ENCODE measurements at regions not wholly inside any gene's neighbourhood (a gene's known extent, or its start where the extent isn't known, plus 50 kb on each side); places are given as distances from the start of the nearest gene placed in this dataset.

DNA sequence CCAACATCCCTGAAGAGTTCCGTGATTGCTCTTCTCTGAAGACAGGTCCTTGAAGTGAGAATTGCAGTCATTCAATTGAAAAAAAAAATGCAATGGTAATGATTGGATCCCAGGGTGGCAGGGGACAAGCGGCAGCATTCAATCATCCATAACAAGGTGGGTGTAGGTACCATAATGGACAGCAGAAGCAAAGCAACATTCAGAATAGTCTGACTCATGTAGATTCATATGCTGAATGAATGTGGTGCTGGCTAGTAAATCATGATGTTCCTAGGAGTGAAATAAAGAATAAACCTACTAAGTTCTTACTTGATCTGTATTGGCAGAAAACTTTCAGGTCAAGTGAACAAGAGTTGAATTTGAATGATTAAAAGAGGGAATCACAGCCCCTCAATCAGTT lies 319.6 kb downstream of the GPATCH2 start:
- Histone ChIP-seq H3K4me1 (ENCODE audit: insufficient read depth, low read length) (no peaks in the 10 kb centered on the region), H3K9ac (ENCODE audit: low read length) (no peak overlapping the region), H3K9me3 (ENCODE audit: low read length) (no peaks in the 10 kb centered on the region), H3K4me3 (ENCODE audit: low read depth in 1 of 2, low read length in 2 of 2) (no peak overlapping the region), H3K27ac (ENCODE audit: low read depth, low read length) (no peak overlapping the region), H3K27me3 (ENCODE audit: control insufficient read depth in 1 of 2, insufficient read depth in 2 of 2, low read length in 2 of 2) (no peaks in the 10 kb centered on the region), H3K36me3 (ENCODE audit: insufficient read depth, low read length) (no peaks in the 10 kb centered on the region)

- no peaks in the 10 kb centered on the region for H3K36me3 ChIP-seq (ENCODE audit: insufficient read depth, low read length)
- no peak overlapping the region for H3K9ac ChIP-seq (ENCODE audit: low read length)
- H3K27ac ChIP-seq (ENCODE audit: low read depth, low read length): no peak overlapping the region
- H3K4me1 ChIP-seq (ENCODE audit: insufficient read depth, low read length): no peaks in the 10 kb centered on the region
- no peaks in the 10 kb centered on the region for H3K27me3 ChIP-seq (ENCODE audit: control insufficient read depth in 1 of 2, insufficient read depth in 2 of 2, low read length in 2 of 2)
- H3K9me3 ChIP-seq (ENCODE audit: low read length): no peaks in the 10 kb centered on the region
- H3K4me3 ChIP-seq (ENCODE audit: low read depth in 1 of 2, low read length in 2 of 2): no peak overlapping the region
These were observed 349.6 kb downstream of the GPATCH2 start for GRCh38 chr1:217281332-217281731.

DNA sequence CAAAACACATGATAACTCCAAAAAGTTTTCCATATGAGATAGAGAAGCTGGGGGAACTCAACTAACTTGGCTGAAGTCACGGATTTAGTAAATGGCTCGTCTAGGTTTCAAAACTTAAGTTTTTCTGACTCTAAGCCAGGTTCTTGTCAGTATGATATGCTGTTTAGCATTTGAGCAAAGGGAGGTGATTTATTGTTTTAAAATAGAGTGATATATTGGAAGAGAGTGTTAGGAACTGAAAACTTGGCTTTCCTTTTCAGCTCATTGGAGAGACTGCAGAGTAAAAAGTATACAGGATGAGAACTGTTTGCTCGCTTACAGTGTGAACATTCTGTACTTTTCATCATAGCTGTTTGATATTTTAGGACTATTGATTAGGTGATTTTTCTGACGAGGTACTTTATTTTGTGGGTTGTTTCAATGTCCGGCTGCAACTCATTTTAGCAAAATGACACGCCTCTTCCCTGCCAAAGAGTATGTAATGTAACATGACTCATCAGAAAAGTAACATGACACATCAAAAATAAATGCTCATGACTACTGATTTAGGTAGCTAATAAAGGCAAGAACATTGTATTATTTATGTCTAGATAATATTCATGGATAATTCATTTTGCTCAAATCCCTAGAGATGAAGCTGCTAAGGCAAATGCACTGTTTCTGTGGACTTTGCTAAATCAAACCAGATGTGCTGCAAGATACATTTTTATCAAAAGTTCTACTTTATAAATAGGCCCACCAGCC lies 355.1 kb downstream of the GPATCH2 start:
- H3K9me3 ChIP-seq (ENCODE audit: low read length): no peaks in the 10 kb centered on the region
- H3K36me3 ChIP-seq (ENCODE audit: insufficient read depth, low read length): no peaks in the 10 kb centered on the region
- H3K27ac ChIP-seq (ENCODE audit: low read depth, low read length): no peak overlapping the region
- H3K27me3 ChIP-seq (ENCODE audit: control insufficient read depth in 1 of 2, insufficient read depth in 2 of 2, low read length in 2 of 2): no peaks in the 10 kb centered on the region
- H3K4me1 ChIP-seq (ENCODE audit: insufficient read depth, low read length): no peaks in the 10 kb centered on the region
- H3K4me3 ChIP-seq (ENCODE audit: low read depth in 1 of 2, low read length in 2 of 2): no peak overlapping the region
- H3K9ac ChIP-seq (ENCODE audit: low read length): no peak overlapping the region

DNA sequence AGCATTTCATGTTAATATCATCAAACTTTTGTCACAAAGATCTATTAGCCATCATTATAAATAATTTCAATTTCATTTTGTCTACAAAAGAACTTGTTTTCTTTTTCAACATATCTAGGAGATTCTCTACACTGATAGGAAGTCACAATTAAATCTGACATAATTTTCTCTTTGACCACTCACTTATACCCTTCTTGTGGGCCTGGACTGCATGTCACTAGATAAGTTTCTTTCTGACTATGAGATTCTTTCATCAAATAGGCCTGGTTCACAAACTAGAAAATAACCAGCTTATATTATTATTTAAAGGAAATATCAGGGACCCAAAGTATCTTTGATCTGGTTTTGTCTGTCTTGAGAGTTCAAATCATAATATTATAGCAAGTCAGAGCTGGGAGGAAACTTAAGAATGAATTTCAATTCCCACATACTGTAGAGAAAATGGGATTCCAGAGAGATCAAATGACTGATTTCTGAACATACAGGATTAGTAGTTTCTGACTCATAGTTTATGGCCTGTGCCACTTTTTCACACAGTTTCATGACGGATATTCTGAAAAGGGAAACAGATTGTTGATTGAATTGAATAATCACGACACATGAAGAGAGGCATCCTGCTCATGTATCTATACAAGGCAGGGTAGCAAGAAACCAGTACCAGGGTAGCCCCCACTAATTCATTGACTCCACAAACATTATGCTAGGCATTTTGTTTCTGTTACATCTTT lies 355.8 kb downstream of the GPATCH2 start:
- Histone ChIP-seq H3K4me3 (ENCODE audit: low read depth in 1 of 2, low read length in 2 of 2) (no peak overlapping the region), H3K9me3 (ENCODE audit: low read length) (no peaks in the 10 kb centered on the region), H3K27ac (ENCODE audit: low read depth, low read length) (no peak overlapping the region), H3K36me3 (ENCODE audit: insufficient read depth, low read length) (no peaks in the 10 kb centered on the region), H3K9ac (ENCODE audit: low read length) (no peak overlapping the region), H3K27me3 (ENCODE audit: control insufficient read depth in 1 of 2, insufficient read depth in 2 of 2, low read length in 2 of 2) (no peaks in the 10 kb centered on the region), H3K4me1 (ENCODE audit: insufficient read depth, low read length) (no peaks in the 10 kb centered on the region)

DNA sequence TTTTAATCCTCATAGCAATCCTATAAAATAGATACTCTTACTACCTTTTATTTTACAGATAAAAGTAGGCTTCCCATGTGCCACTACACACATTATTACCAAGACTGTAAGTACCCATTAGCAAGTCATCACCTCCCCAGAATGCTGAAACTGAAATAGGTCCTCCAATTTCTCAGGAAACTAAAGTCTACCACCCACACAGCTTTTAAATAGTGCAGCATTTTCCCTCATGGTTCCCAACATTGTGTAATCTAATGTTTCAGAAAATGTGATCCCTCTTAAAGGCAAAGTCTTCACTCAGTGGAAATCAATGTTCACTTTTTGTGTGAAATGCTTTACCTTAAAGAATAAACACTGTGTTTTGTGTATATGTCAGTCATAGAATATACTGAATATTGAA lies 356.5 kb downstream of the GPATCH2 start:
- H3K4me1 ChIP-seq (ENCODE audit: insufficient read depth, low read length): no peaks in the 10 kb centered on the region
- H3K27me3 ChIP-seq (ENCODE audit: control insufficient read depth in 1 of 2, insufficient read depth in 2 of 2, low read length in 2 of 2): no peaks in the 10 kb centered on the region
- no peaks in the 10 kb centered on the region for H3K36me3 ChIP-seq (ENCODE audit: insufficient read depth, low read length)
- H3K27ac ChIP-seq (ENCODE audit: low read depth, low read length): no peak overlapping the region
- no peak overlapping the region for H3K9ac ChIP-seq (ENCODE audit: low read length)
- no peaks in the 10 kb centered on the region for H3K9me3 ChIP-seq (ENCODE audit: low read length)
- H3K4me3 ChIP-seq (ENCODE audit: low read depth in 1 of 2, low read length in 2 of 2): no peak overlapping the region

DNA sequence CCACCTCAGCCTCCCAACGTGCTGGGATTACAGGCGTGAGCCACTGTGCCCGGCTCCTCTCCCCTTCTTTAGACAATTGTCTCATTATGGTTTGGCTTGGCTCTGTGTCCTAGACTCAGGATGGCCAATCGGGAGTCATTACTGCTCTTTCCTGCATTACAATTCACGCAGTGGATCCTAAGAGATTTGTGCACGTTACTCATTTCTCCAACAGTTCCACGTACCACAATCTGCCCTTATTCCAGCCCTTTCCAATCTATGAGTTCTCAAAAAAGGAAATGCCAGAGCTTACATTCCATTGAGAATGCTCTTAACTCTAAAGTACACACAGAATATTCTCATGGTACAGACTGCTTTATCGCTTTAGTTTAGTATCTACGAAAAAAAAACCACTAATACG lies 357.0 kb downstream of the GPATCH2 start:
- Histone ChIP-seq H3K9me3 (ENCODE audit: low read length) (no peaks in the 10 kb centered on the region), H3K27me3 (ENCODE audit: control insufficient read depth in 1 of 2, insufficient read depth in 2 of 2, low read length in 2 of 2) (no peaks in the 10 kb centered on the region), H3K9ac (ENCODE audit: low read length) (no peak overlapping the region), H3K27ac (ENCODE audit: low read depth, low read length) (no peak overlapping the region), H3K4me3 (ENCODE audit: low read depth in 1 of 2, low read length in 2 of 2) (no peak overlapping the region), H3K36me3 (ENCODE audit: insufficient read depth, low read length) (no peaks in the 10 kb centered on the region), H3K4me1 (ENCODE audit: insufficient read depth, low read length) (no peaks in the 10 kb centered on the region)

DNA sequence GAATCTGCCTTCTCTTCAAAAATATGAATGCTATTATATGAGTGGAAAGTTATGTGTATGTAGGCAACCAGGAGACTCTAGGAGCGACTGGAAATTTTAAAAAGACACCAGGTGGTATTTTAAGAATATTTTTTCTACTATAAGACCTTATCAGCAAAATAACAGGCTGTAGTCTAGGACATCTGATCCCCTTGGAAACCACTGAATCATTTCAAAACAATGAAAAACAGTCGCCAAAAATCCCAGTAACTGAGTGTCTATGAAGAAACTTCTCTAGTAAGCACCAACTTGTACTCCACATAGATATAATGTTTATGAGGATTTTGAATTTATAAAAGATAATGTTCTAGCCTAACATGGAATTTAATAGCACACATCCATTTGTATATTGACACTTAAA lies 358.5 kb downstream of the GPATCH2 start:
- Histone ChIP-seq H3K4me1 (ENCODE audit: insufficient read depth, low read length) (no peaks in the 10 kb centered on the region), H3K36me3 (ENCODE audit: insufficient read depth, low read length) (no peaks in the 10 kb centered on the region), H3K27me3 (ENCODE audit: control insufficient read depth in 1 of 2, insufficient read depth in 2 of 2, low read length in 2 of 2) (no peaks in the 10 kb centered on the region), H3K9ac (ENCODE audit: low read length) (no peak overlapping the region), H3K9me3 (ENCODE audit: low read length) (no peaks in the 10 kb centered on the region), H3K4me3 (ENCODE audit: low read depth in 1 of 2, low read length in 2 of 2) (no peak overlapping the region), H3K27ac (ENCODE audit: low read depth, low read length) (no peak overlapping the region)

GRCh38 chr1:217270101-217270500 lies 360.8 kb downstream of the GPATCH2 start:
- no peaks in the 10 kb centered on the region for H3K27me3 ChIP-seq (ENCODE audit: control insufficient read depth in 1 of 2, insufficient read depth in 2 of 2, low read length in 2 of 2)
- no peak overlapping the region for H3K9ac ChIP-seq (ENCODE audit: low read length)
- no peaks in the 10 kb centered on the region for H3K36me3 ChIP-seq (ENCODE audit: insufficient read depth, low read length)
- no peak overlapping the region for H3K27ac ChIP-seq (ENCODE audit: low read depth, low read length)
- no peaks in the 10 kb centered on the region for H3K9me3 ChIP-seq (ENCODE audit: low read length)
- H3K4me3 ChIP-seq (ENCODE audit: low read depth in 1 of 2, low read length in 2 of 2): no peak overlapping the region
- H3K4me1 ChIP-seq (ENCODE audit: insufficient read depth, low read length): no peaks in the 10 kb centered on the region

DNA sequence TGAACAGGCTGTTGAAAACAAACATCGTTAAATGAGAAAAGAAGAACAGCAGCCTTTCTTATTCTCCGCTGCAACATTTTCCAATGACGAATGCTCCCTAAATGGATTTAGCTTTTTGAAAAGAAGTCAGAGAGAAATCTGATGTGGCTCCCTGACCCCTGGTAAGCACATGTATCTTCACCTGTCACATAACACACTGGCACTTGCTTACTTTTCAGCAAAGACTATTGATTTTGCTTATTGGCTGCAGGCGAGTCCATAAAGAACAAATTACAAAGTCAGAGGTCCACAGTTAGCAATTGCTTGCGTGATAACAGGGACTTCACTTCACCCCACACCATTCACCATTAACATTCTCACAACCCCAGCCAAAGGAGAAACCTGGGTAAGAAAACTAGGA lies 362.8 kb downstream of the GPATCH2 start:
- Histone ChIP-seq H3K27me3 (ENCODE audit: control insufficient read depth in 1 of 2, insufficient read depth in 2 of 2, low read length in 2 of 2) (no peaks in the 10 kb centered on the region), H3K36me3 (ENCODE audit: insufficient read depth, low read length) (no peaks in the 10 kb centered on the region), H3K4me3 (ENCODE audit: low read depth in 1 of 2, low read length in 2 of 2) (no peak overlapping the region), H3K9me3 (ENCODE audit: low read length) (no peaks in the 10 kb centered on the region), H3K27ac (ENCODE audit: low read depth, low read length) (no peak overlapping the region), H3K9ac (ENCODE audit: low read length) (no peak overlapping the region), H3K4me1 (ENCODE audit: insufficient read depth, low read length) (no peaks in the 10 kb centered on the region)

GRCh38 chr1:217261636-217262035 lies 369.3 kb downstream of the GPATCH2 start:
- Histone ChIP-seq H3K36me3 (ENCODE audit: insufficient read depth, low read length) (no peaks in the 10 kb centered on the region), H3K4me3 (ENCODE audit: low read depth in 1 of 2, low read length in 2 of 2) (no peak overlapping the region), H3K27me3 (ENCODE audit: control insufficient read depth in 1 of 2, insufficient read depth in 2 of 2, low read length in 2 of 2) (no peaks in the 10 kb centered on the region), H3K27ac (ENCODE audit: low read depth, low read length) (no peak overlapping the region), H3K4me1 (ENCODE audit: insufficient read depth, low read length) (no peaks in the 10 kb centered on the region), H3K9me3 (ENCODE audit: low read length) (no peaks in the 10 kb centered on the region), H3K9ac (ENCODE audit: low read length) (no peak overlapping the region)

DNA sequence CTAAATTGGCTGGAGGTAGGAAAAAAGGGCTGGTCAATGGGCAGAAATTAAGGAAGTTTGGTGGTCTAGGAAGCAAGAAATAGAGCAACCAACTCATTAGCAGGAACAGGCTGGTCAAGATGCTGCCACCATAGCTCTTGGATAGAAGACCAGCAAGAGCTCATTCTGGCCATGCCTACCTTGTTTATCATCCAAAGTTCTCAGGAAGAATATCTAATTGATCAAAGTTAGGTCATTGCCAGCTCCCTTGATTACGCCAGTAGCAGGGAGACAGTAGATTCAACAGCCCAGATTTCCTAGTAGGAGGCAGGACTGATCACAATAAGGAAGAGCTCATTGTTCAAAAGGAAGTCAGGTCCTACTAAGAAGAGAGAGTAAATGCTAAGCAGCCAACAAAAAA lies 370.2 kb downstream of the GPATCH2 start:
- Histone ChIP-seq H3K4me3 (ENCODE audit: low read depth in 1 of 2, low read length in 2 of 2) (no peak overlapping the region), H3K4me1 (ENCODE audit: insufficient read depth, low read length) (no peaks in the 10 kb centered on the region), H3K27ac (ENCODE audit: low read depth, low read length) (no peak overlapping the region), H3K9me3 (ENCODE audit: low read length) (no peaks in the 10 kb centered on the region), H3K9ac (ENCODE audit: low read length) (no peak overlapping the region), H3K27me3 (ENCODE audit: control insufficient read depth in 1 of 2, insufficient read depth in 2 of 2, low read length in 2 of 2) (no peaks in the 10 kb centered on the region), H3K36me3 (ENCODE audit: insufficient read depth, low read length) (no peaks in the 10 kb centered on the region)

DNA sequence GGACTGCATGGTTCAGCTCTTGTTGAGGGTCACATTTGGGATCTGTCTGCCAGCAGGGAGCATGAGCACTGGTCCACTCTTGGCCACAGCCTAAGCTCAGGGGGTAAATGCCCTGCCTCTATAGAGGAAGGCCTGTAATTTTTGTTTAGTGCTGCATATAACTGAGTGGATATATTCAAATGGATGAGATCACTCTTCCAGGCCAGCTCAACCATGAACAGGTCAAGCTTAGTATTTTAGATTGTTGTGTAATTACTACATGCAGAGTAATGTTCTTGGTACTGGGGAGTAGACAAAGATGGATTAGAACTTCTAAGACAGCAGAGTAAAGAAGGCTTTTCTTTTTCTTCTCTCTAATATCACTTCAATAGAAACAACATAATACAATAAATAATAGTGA lies 376.9 kb downstream of the GPATCH2 start:
- H3K27ac ChIP-seq (ENCODE audit: low read depth, low read length): no peak overlapping the region
- no peaks in the 10 kb centered on the region for H3K36me3 ChIP-seq (ENCODE audit: insufficient read depth, low read length)
- H3K4me3 ChIP-seq (ENCODE audit: low read depth in 1 of 2, low read length in 2 of 2): no peak overlapping the region
- no peaks in the 10 kb centered on the region for H3K27me3 ChIP-seq (ENCODE audit: control insufficient read depth in 1 of 2, insufficient read depth in 2 of 2, low read length in 2 of 2)
- no peaks in the 10 kb centered on the region for H3K4me1 ChIP-seq (ENCODE audit: insufficient read depth, low read length)
- no peaks in the 10 kb centered on the region for H3K9me3 ChIP-seq (ENCODE audit: low read length)
- no peak overlapping the region for H3K9ac ChIP-seq (ENCODE audit: low read length)

Measured in muscle layer of colon (tissue), 2 donors.